ENCODE measurements at regions not wholly inside any gene's neighbourhood (a gene's known extent, or its start where the extent isn't known, plus 50 kb on each side); places are given as distances from the start of the nearest gene placed in this dataset.

- CTCF ChIA-PET (ENCODE audit: unreplicated experiment): no interaction called here
- POLR2A ChIA-PET: no interaction called here
- no peaks in the 10 kb centered on the region for H4K20me1 ChIP-seq (ENCODE audit: insufficient read depth, low read length)
- H3K4me2 ChIP-seq (ENCODE audit: low read length): no peak overlapping the region
- no peaks in the 10 kb centered on the region for H3K36me3 ChIP-seq (ENCODE audit: insufficient read depth, low read length)
- H3K79me2 ChIP-seq (ENCODE audit: insufficient read depth, low read depth, low read length): no peaks in the 10 kb centered on the region
- intact Hi-C loops (cut with micrococcal nuclease; ENCODE audit: unreplicated experiment): no loop called here
- no peak for DNase-seq (ENCODE audit: low spot score)
- H3K4me3 ChIP-seq (ENCODE audit: low read depth, low read length, poor library complexity, severe bottlenecking): no peak overlapping the region
- H3K27ac ChIP-seq (ENCODE audit: low read depth, low read length, poor library complexity, severe bottlenecking): no peak overlapping the region
- no peaks in the 10 kb centered on the region for H3K4me1 ChIP-seq (ENCODE audit: insufficient read depth, low read length, poor library complexity, severe bottlenecking)
- H3K9me2 ChIP-seq (ENCODE audit: insufficient read depth, low read length): no peaks in the 10 kb centered on the region
- TF ChIP-seq EZH2phosphoT487 (IDR thresholded peaks at IDR 0.05; ENCODE audit: borderline replicate concordance, low read depth, low read length): no peak
- no peak for TF ChIP-seq CTCF (conservative IDR thresholded peaks at IDR 0.05; ENCODE audit: low read length)
- BruUV-seq (replicated peaks): no TSS peak
- no peaks in the 10 kb centered on the region for H3K9me3 ChIP-seq (ENCODE audit: low read length)
- H2AFZ ChIP-seq (ENCODE audit: low read length): no peak overlapping the region
Observed at GRCh38 chr21:31471865-31472264, 127.8 kb upstream of the TIAM1 start.

GRCh38 chr21:31470896-31471694, 127.0 kb upstream of the TIAM1 start:
- POLR2A ChIA-PET: no interaction called here

More at GRCh38 chr21:31470896-31471694, 127.0 kb upstream of the TIAM1 start:
- TF ChIP-seq CTCF (conservative IDR thresholded peaks at IDR 0.05; ENCODE audit: low read length) (no peak), EZH2phosphoT487 (IDR thresholded peaks at IDR 0.05; ENCODE audit: borderline replicate concordance, low read depth, low read length) (no peak)
- H2AFZ ChIP-seq (ENCODE audit: low read length): no peak overlapping the region
- DNase-seq (ENCODE audit: low spot score): no peak
- H3K4me2 ChIP-seq (ENCODE audit: low read length): no peak overlapping the region
- H3K4me1 ChIP-seq (ENCODE audit: insufficient read depth, low read length, poor library complexity, severe bottlenecking): no peaks in the 10 kb centered on the region
- H3K9me2 ChIP-seq (ENCODE audit: insufficient read depth, low read length): no peaks in the 10 kb centered on the region
- H3K4me3 ChIP-seq (ENCODE audit: low read depth, low read length, poor library complexity, severe bottlenecking): no peak overlapping the region
- H3K9me3 ChIP-seq (ENCODE audit: low read length): no peaks in the 10 kb centered on the region
- no peaks in the 10 kb centered on the region for H3K36me3 ChIP-seq (ENCODE audit: insufficient read depth, low read length)
- intact Hi-C loops (cut with micrococcal nuclease; ENCODE audit: unreplicated experiment): no loop called here
- no peaks in the 10 kb centered on the region for H4K20me1 ChIP-seq (ENCODE audit: insufficient read depth, low read length)
- no TSS peak for BruUV-seq (replicated peaks)
- CTCF ChIA-PET (ENCODE audit: unreplicated experiment): no interaction called here
- no peak overlapping the region for H3K27ac ChIP-seq (ENCODE audit: low read depth, low read length, poor library complexity, severe bottlenecking)
- H3K79me2 ChIP-seq (ENCODE audit: insufficient read depth, low read depth, low read length): no peaks in the 10 kb centered on the region
